ENCODE measurements at regions not wholly inside any gene's neighbourhood (a gene's known extent, or its start where the extent isn't known, plus 50 kb on each side); places are given as distances from the start of the nearest gene placed in this dataset.

DNA sequence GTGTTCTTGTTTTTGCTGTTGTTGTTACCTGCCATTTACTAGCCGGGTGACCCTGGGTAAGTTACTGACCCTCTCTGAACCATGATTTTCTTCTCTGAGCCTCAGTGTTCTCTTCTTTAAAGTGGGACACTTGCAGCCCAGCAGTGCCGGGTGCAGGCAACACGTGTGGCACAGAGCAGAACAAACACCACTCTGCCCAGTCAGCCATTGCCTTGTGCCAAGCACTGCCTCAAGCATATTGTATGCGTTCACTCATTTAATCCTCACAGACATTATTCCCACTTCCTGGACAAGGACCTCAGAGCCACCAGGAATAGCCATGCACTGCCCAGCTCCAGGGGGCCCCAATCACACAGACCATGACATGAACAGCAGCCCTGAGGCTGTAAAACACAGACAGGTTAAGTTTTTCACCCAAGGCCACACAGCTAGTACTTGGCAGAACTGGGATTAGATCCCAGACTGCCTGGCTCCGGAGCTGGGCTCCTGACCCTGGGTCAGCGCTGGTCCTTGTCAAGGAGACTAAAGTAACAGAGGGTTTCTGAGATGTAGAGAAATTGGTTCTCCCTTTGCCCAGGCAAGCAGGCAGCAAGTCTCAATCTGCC lies 74.0 kb upstream of the PTPN1 start:
- peaks cover 0 to 10% (median 0%) of the 10 kb centered on the region in 3 experiments for H3K27me3 ChIP-seq (ENCODE audit: control insufficient read depth in 3 of 3, insufficient read depth in 3 of 3, low read depth in 1 of 3, low read length in 3 of 3)
- DNase-seq (ENCODE audit: low spot score), result no peak
- no peak overlapping the region for H2BK5ac ChIP-seq (ENCODE audit: low read length)
- no peak overlapping the region for H2BK12ac ChIP-seq (ENCODE audit: low read length)
- H2BK15ac ChIP-seq (ENCODE audit: low read length), result no peak overlapping the region
- H2BK120ac ChIP-seq (ENCODE audit: low read depth, low read length), result no peak overlapping the region
- H3K79me1 ChIP-seq (ENCODE audit: low read depth, low read length), result no peaks in the 10 kb centered on the region
- no peak overlapping the region for H2AFZ ChIP-seq (ENCODE audit: low read length)
- no peak overlapping the region for H3K18ac ChIP-seq (ENCODE audit: low read length)
- no peaks in the 10 kb centered on the region for H3K36me3 ChIP-seq (replicated peaks in 1 of 2; ENCODE audit: control insufficient read depth in 2 of 2, insufficient read depth in 2 of 2, low read length in 2 of 2)
- H3K23ac ChIP-seq (ENCODE audit: low read depth, low read length, poor library complexity), result no peak overlapping the region
- WGBS, 2 donors (ENCODE audit: extremely low coverage in 2 of 2, insufficient read length in 2 of 2, insufficient replicate concordance in 1 of 2), result no CpG with 5 or more reads among the region's 6 CpGs
- no peak overlapping the region for H3K14ac ChIP-seq (ENCODE audit: low read length)
- H3K4me3 ChIP-seq (ENCODE audit: low read length in 2 of 2), result no peak overlapping the region
- no peak overlapping the region for H3K4ac ChIP-seq (ENCODE audit: low read length)
- H3K4me1 ChIP-seq (ENCODE audit: control insufficient read depth in 2 of 2, insufficient read depth in 1 of 2, low read depth in 1 of 2, low read length in 2 of 2), result peaks cover 2 to 3% of the 10 kb centered on the region in 2 donors
- no peak overlapping the region for H3K27ac ChIP-seq (replicated peaks; ENCODE audit: low read length)
- H2AK5ac ChIP-seq (ENCODE audit: low read depth, low read length), result no peak overlapping the region
- H3K4me2 ChIP-seq (ENCODE audit: insufficient read depth, low read length, poor library complexity, severe bottlenecking), result no peak overlapping the region
- H4K91ac ChIP-seq (ENCODE audit: low read depth, low read length, poor library complexity), result no peak overlapping the region
- no peaks in the 10 kb centered on the region for H3K9me3 ChIP-seq (replicated peaks in 1 of 2; ENCODE audit: control insufficient read depth in 2 of 2, insufficient read depth in 1 of 2, low read depth in 1 of 2, low read length in 2 of 2)
- no peak overlapping the region for H3K9ac ChIP-seq (ENCODE audit: low read depth, low read length, poor library complexity)
- H4K8ac ChIP-seq (ENCODE audit: low read depth, low read length), result no peak overlapping the region

GRCh38 chr20:50436696-50437095 lies 73.5 kb upstream of the PTPN1 start:
- Histone ChIP-seq H2BK5ac (ENCODE audit: low read length) (no peak overlapping the region), H3K4me2 (ENCODE audit: insufficient read depth, low read length, poor library complexity, severe bottlenecking) (no peak overlapping the region), H3K23ac (ENCODE audit: low read depth, low read length, poor library complexity) (no peak overlapping the region), H3K27ac (replicated peaks; ENCODE audit: low read length) (no peak overlapping the region), H3K27me3 (ENCODE audit: control insufficient read depth in 3 of 3, insufficient read depth in 3 of 3, low read depth in 1 of 3, low read length in 3 of 3) (peaks cover 0 to 10% (median 0%) of the 10 kb centered on the region in 3 experiments), H2BK120ac (ENCODE audit: low read depth, low read length) (no peak overlapping the region), H2BK12ac (ENCODE audit: low read length) (no peak overlapping the region), H3K14ac (ENCODE audit: low read length) (no peak overlapping the region), H2AK5ac (ENCODE audit: low read depth, low read length) (peak overlapping the region; percentile 58), H3K36me3 (replicated peaks in 1 of 2; ENCODE audit: control insufficient read depth in 2 of 2, insufficient read depth in 2 of 2, low read length in 2 of 2) (no peaks in the 10 kb centered on the region), H3K4me3 (ENCODE audit: low read length in 2 of 2) (no peak overlapping the region), H3K4ac (ENCODE audit: low read length) (no peak overlapping the region), H2BK15ac (ENCODE audit: low read length) (no peak overlapping the region), H3K9me3 (replicated peaks in 1 of 2; ENCODE audit: control insufficient read depth in 2 of 2, insufficient read depth in 1 of 2, low read depth in 1 of 2, low read length in 2 of 2) (no peaks in the 10 kb centered on the region), H3K9ac (ENCODE audit: low read depth, low read length, poor library complexity) (no peak overlapping the region), H3K79me1 (ENCODE audit: low read depth, low read length) (no peaks in the 10 kb centered on the region), H4K91ac (ENCODE audit: low read depth, low read length, poor library complexity) (no peak overlapping the region), H2AFZ (ENCODE audit: low read length) (no peak overlapping the region), H3K18ac (ENCODE audit: low read length) (no peak overlapping the region), H4K8ac (ENCODE audit: low read depth, low read length) (no peak overlapping the region), H3K4me1 (ENCODE audit: control insufficient read depth in 2 of 2, insufficient read depth in 1 of 2, low read depth in 1 of 2, low read length in 2 of 2) (peaks cover 2 to 3% of the 10 kb centered on the region in 2 donors)
- no peak for DNase-seq (ENCODE audit: low spot score)
- WGBS, 2 donors (ENCODE audit: extremely low coverage in 2 of 2, insufficient read length in 2 of 2, insufficient replicate concordance in 1 of 2), result no CpG with 5 or more reads among the region's 8 CpGs

GRCh38 chr20:50438986-50439407 lies 71.2 kb upstream of the PTPN1 start:
- H2BK12ac ChIP-seq (ENCODE audit: low read length), result no peak overlapping the region
- H4K8ac ChIP-seq (ENCODE audit: low read depth, low read length), result peak overlapping the region; percentile 23
- H3K4me3 ChIP-seq (ENCODE audit: low read length in 2 of 2), result peak overlapping the region in 1 of 2 donors; percentile 4
- H2AK5ac ChIP-seq (ENCODE audit: low read depth, low read length), result no peak overlapping the region
- H3K4me1 ChIP-seq (ENCODE audit: control insufficient read depth in 2 of 2, insufficient read depth in 1 of 2, low read depth in 1 of 2, low read length in 2 of 2), result no peaks in the 10 kb centered on the region
- H3K79me1 ChIP-seq (ENCODE audit: low read depth, low read length), result no peaks in the 10 kb centered on the region
- no peak for DNase-seq (ENCODE audit: low spot score)
- no peak overlapping the region for H4K91ac ChIP-seq (ENCODE audit: low read depth, low read length, poor library complexity)
- H2BK15ac ChIP-seq (ENCODE audit: low read length), result peak overlapping the region; percentile 94
- peak overlapping the region; percentile 41 for H3K18ac ChIP-seq (ENCODE audit: low read length)
- H3K9me3 ChIP-seq (replicated peaks in 1 of 2; ENCODE audit: control insufficient read depth in 2 of 2, insufficient read depth in 1 of 2, low read depth in 1 of 2, low read length in 2 of 2), result no peaks in the 10 kb centered on the region
- no peak overlapping the region for H2AFZ ChIP-seq (ENCODE audit: low read length)
- H2BK120ac ChIP-seq (ENCODE audit: low read depth, low read length), result no peak overlapping the region
- H3K4me2 ChIP-seq (ENCODE audit: insufficient read depth, low read length, poor library complexity, severe bottlenecking), result no peak overlapping the region
- no peaks in the 10 kb centered on the region for H3K36me3 ChIP-seq (replicated peaks in 1 of 2; ENCODE audit: control insufficient read depth in 2 of 2, insufficient read depth in 2 of 2, low read length in 2 of 2)
- H3K9ac ChIP-seq (ENCODE audit: low read depth, low read length, poor library complexity), result no peak overlapping the region
- no peak overlapping the region for H3K14ac ChIP-seq (ENCODE audit: low read length)
- H3K4ac ChIP-seq (ENCODE audit: low read length), result no peak overlapping the region
- H3K27ac ChIP-seq (replicated peaks; ENCODE audit: low read length), result no peak overlapping the region
- H2BK5ac ChIP-seq (ENCODE audit: low read length), result no peak overlapping the region
- H3K27me3 ChIP-seq (ENCODE audit: control insufficient read depth in 3 of 3, insufficient read depth in 3 of 3, low read depth in 1 of 3, low read length in 3 of 3), result peaks cover 0 to 10% (median 0%) of the 10 kb centered on the region in 3 experiments
- WGBS, 2 donors (ENCODE audit: extremely low coverage in 2 of 2, insufficient read length in 2 of 2, insufficient replicate concordance in 1 of 2), result no CpG with 5 or more reads among the region's 9 CpGs
- H3K23ac ChIP-seq (ENCODE audit: low read depth, low read length, poor library complexity), result no peak overlapping the region

DNA sequence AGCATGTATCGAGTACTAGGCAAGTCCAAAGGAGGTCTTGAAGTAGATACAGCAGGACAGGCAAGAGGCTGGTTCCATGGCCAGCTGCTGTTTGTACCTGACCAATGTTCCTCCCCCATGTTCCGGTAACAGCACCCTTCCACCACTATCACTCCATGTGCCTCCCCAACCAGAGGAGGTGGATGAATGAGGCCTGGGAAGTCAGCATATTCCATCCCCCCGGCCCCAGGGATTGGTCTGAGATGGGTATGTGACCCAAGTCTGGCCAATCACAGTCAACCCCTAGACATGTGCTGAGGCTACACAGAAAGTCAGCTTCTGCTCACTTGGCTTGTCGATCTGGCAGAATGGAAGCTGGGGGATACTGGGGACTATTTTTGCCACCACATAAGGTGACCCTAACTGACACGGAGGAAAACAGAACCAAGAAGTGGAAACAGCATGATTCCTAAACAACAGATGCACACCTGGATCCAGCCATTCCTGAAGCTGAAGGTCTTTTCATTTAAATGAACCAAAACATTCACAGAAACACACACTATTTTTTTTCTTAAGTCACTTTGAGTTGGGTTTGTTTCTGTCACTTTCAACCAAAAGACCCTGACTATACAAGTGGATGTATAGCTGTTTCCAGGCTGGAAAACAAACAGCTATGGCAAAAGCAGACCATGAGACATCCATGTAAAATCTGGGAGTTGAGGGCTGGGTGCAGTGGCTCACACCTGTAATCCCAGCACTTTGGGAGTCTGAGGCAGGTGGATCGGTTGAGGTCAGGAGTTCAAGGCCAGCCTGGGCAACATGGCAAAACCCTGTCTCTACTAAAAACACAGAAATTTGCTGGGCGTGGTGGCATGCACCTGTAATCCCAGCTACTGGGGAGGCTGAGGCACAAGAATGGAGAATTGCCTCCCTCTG lies 70.4 kb upstream of the PTPN1 start:
- peak overlapping the region in 1 of 2 donors; percentile 6 for H3K4me3 ChIP-seq (ENCODE audit: low read length in 2 of 2)

More for the DNA sequence above, 70.4 kb upstream of the PTPN1 start:
- peak overlapping the region; percentile 75 for H2BK12ac ChIP-seq (ENCODE audit: low read length)
- H3K14ac ChIP-seq (ENCODE audit: low read length), result no peak overlapping the region
- peak overlapping the region; percentile 94 for H2BK15ac ChIP-seq (ENCODE audit: low read length)
- H2BK120ac ChIP-seq (ENCODE audit: low read depth, low read length), result no peak overlapping the region
- H3K36me3 ChIP-seq (replicated peaks in 1 of 2; ENCODE audit: control insufficient read depth in 2 of 2, insufficient read depth in 2 of 2, low read length in 2 of 2), result no peaks in the 10 kb centered on the region
- H3K23ac ChIP-seq (ENCODE audit: low read depth, low read length, poor library complexity), result no peak overlapping the region
- no peaks in the 10 kb centered on the region for H3K79me1 ChIP-seq (ENCODE audit: low read depth, low read length)
- H3K18ac ChIP-seq (ENCODE audit: low read length), result no peak overlapping the region
- H4K91ac ChIP-seq (ENCODE audit: low read depth, low read length, poor library complexity), result no peak overlapping the region
- no peak overlapping the region for H2AK5ac ChIP-seq (ENCODE audit: low read depth, low read length)
- H3K9me3 ChIP-seq (replicated peaks in 1 of 2; ENCODE audit: control insufficient read depth in 2 of 2, insufficient read depth in 1 of 2, low read depth in 1 of 2, low read length in 2 of 2), result no peaks in the 10 kb centered on the region
- H3K4ac ChIP-seq (ENCODE audit: low read length), result peak overlapping the region; percentile 85
- no peak for DNase-seq (ENCODE audit: low spot score)
- H4K8ac ChIP-seq (ENCODE audit: low read depth, low read length), result peak overlapping the region; percentile 23
- H3K4me2 ChIP-seq (ENCODE audit: insufficient read depth, low read length, poor library complexity, severe bottlenecking), result no peak overlapping the region
- no CpG with 5 or more reads among the region's 7 CpGs for WGBS, 2 donors (ENCODE audit: extremely low coverage in 2 of 2, insufficient read length in 2 of 2, insufficient replicate concordance in 1 of 2)
- H3K27me3 ChIP-seq (ENCODE audit: control insufficient read depth in 3 of 3, insufficient read depth in 3 of 3, low read depth in 1 of 3, low read length in 3 of 3), result peaks cover 0 to 10% (median 0%) of the 10 kb centered on the region in 3 experiments
- no peaks in the 10 kb centered on the region for H3K4me1 ChIP-seq (ENCODE audit: control insufficient read depth in 2 of 2, insufficient read depth in 1 of 2, low read depth in 1 of 2, low read length in 2 of 2)
- H2AFZ ChIP-seq (ENCODE audit: low read length), result no peak overlapping the region
- no peak overlapping the region for H3K27ac ChIP-seq (replicated peaks; ENCODE audit: low read length)
- H2BK5ac ChIP-seq (ENCODE audit: low read length), result no peak overlapping the region
- no peak overlapping the region for H3K9ac ChIP-seq (ENCODE audit: low read depth, low read length, poor library complexity)

All from neuronal stem cell (in vitro differentiated cells).